ENCODE measurements at regions not wholly inside any gene's neighbourhood (a gene's known extent, or its start where the extent isn't known, plus 50 kb on each side); places are given as distances from the start of the nearest gene placed in this dataset.

- DNase-seq (no peak), ATAC-seq (ENCODE audit: poor library complexity) (no peak)
- ChIA-PET POLR2A (no interaction called here), CTCF (no interaction called here)
- no peaks in the 10 kb centered on the region for H3K27me3 Mint-ChIP-seq
- Histone ChIP-seq H3K4me1 (ENCODE audit: insufficient read depth, low read length) (no peaks in the 10 kb centered on the region), H3K9me3 (ENCODE audit: control insufficient read depth in 1 of 2, insufficient read depth in 1 of 2, low read length in 2 of 2) (no peaks in the 10 kb centered on the region), H3K4me3 (ENCODE audit: low read length) (no peak overlapping the region), H3K36me3 (ENCODE audit: insufficient read depth, low read length) (no peaks in the 10 kb centered on the region), H3K27me3 (ENCODE audit: control insufficient read depth in 1 of 2, insufficient read depth in 2 of 2, low read length in 2 of 2) (no peaks in the 10 kb centered on the region), H3K27ac (ENCODE audit: low read depth in 1 of 2, low read length in 2 of 2) (no peak overlapping the region)
- intact Hi-C loops (cut with DNase I, micrococcal nuclease) = no loop called here
- H3K4me1 Mint-ChIP-seq (ENCODE audit: low read depth) = no peaks in the 10 kb centered on the region
- H3K27ac Mint-ChIP-seq = no peak overlapping the region
- peaks cover 10% of the 10 kb centered on the region for H3K9me3 Mint-ChIP-seq
- no peaks in the 10 kb centered on the region for H3K36me3 Mint-ChIP-seq (ENCODE audit: low read depth)
- H3K4me3 Mint-ChIP-seq = no peak overlapping the region
- TF ChIP-seq CTCF (IDR thresholded peaks at IDR 0.05) = no peak
Observed at GRCh38 chr20:52829111-52829510, 143.0 kb upstream of the TSHZ2 start.

- H3K9me3 Mint-ChIP-seq = peaks cover 10% of the 10 kb centered on the region
- no peaks in the 10 kb centered on the region for H3K4me1 Mint-ChIP-seq (ENCODE audit: low read depth)
- POLR2A ChIA-PET = no interaction called here
- Histone ChIP-seq H3K27me3 (ENCODE audit: control insufficient read depth in 1 of 2, insufficient read depth in 2 of 2, low read length in 2 of 2) (no peaks in the 10 kb centered on the region), H3K36me3 (ENCODE audit: insufficient read depth, low read length) (no peaks in the 10 kb centered on the region), H3K4me3 (ENCODE audit: low read length) (no peak overlapping the region), H3K9me3 (ENCODE audit: control insufficient read depth in 1 of 2, insufficient read depth in 1 of 2, low read length in 2 of 2) (no peaks in the 10 kb centered on the region), H3K4me1 (ENCODE audit: insufficient read depth, low read length) (no peaks in the 10 kb centered on the region), H3K27ac (ENCODE audit: low read depth in 1 of 2, low read length in 2 of 2) (no peak overlapping the region)
- TF ChIP-seq CTCF (IDR thresholded peaks at IDR 0.05) = no peak
- CTCF ChIA-PET = no interaction called here
- no peak for ATAC-seq (ENCODE audit: poor library complexity)
- no peaks in the 10 kb centered on the region for H3K36me3 Mint-ChIP-seq (ENCODE audit: low read depth)
- no peak overlapping the region for H3K4me3 Mint-ChIP-seq
- intact Hi-C loops (cut with DNase I, micrococcal nuclease) = no loop called here
- DNase-seq = no peak
- H3K27me3 Mint-ChIP-seq = no peaks in the 10 kb centered on the region
- H3K27ac Mint-ChIP-seq = no peak overlapping the region
Observed at GRCh38 chr20:52828199-52828598, 144.0 kb upstream of the TSHZ2 start.

GRCh38 chr20:52826722-52827121, 145.4 kb upstream of the TSHZ2 start:
- Mint-ChIP-seq H3K4me1 (ENCODE audit: low read depth) (no peaks in the 10 kb centered on the region), H3K27me3 (no peaks in the 10 kb centered on the region), H3K4me3 (no peak overlapping the region), H3K27ac (no peak overlapping the region), H3K36me3 (ENCODE audit: low read depth) (no peaks in the 10 kb centered on the region), H3K9me3 (peaks cover 10% of the 10 kb centered on the region)
- TF ChIP-seq CTCF (IDR thresholded peaks at IDR 0.05) = no peak
- intact Hi-C loops (cut with DNase I, micrococcal nuclease) = no loop called here
- H3K9me3 ChIP-seq (ENCODE audit: control insufficient read depth in 1 of 2, insufficient read depth in 1 of 2, low read length in 2 of 2) = no peaks in the 10 kb centered on the region
- ATAC-seq (ENCODE audit: poor library complexity) (no peak), DNase-seq (no peak)
- no peaks in the 10 kb centered on the region for H3K27me3 ChIP-seq (ENCODE audit: control insufficient read depth in 1 of 2, insufficient read depth in 2 of 2, low read length in 2 of 2)
- ChIA-PET CTCF (no interaction called here), POLR2A (no interaction called here)
- no peaks in the 10 kb centered on the region for H3K4me1 ChIP-seq (ENCODE audit: insufficient read depth, low read length)
- H3K36me3 ChIP-seq (ENCODE audit: insufficient read depth, low read length) = no peaks in the 10 kb centered on the region
- no peak overlapping the region for H3K4me3 ChIP-seq (ENCODE audit: low read length)
- H3K27ac ChIP-seq (ENCODE audit: low read depth in 1 of 2, low read length in 2 of 2) = no peak overlapping the region
